ENCODE measurements at regions not wholly inside any gene's neighbourhood (a gene's known extent, or its start where the extent isn't known, plus 50 kb on each side); places are given as distances from the start of the nearest gene placed in this dataset.
"Not testable (repeated sequence)": the region's sequence is repeated elsewhere in the genome, so short reads cannot be mapped to it uniquely, and the experiment has no call there.

- not testable (repeated sequence) for DNase-seq (ENCODE audit: low read depth)
These were observed 145.9 kb downstream of the NPIPB5 start for GRCh38 chr16:22656573-22656972.

GRCh38 chr16:22659933-22660332, 149.2 kb downstream of the NPIPB5 start:
- no peak for DNase-seq (ENCODE audit: low read depth)

GRCh38 chr16:22660441-22661160, 149.9 kb downstream of the NPIPB5 start:
- no peak for DNase-seq (ENCODE audit: low read depth)

DNA sequence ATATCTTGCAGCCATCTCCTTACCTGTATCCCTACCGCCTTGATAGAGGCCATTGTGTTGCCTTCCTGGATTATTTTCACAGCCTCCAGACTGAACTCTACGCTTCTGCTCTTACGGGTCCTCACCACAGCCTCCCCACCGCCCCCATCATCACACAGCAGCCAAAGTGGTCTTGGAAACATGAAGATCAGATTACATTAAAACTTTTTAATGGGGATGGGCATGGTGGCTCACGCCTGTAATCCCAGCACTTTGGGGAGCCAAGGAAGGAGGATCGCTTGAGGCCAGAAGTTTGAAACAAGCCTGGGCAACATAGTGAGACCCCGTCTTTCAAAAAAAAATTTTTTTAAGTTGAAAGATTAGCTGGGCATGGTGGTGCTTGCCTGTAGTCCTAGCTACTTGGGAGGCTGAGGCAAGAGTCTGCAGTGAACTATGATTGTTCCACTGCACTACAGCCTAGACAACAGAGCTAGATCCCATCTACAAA, 150.5 kb downstream of the NPIPB5 start:
- no peak for DNase-seq (ENCODE audit: low read depth)

DNA sequence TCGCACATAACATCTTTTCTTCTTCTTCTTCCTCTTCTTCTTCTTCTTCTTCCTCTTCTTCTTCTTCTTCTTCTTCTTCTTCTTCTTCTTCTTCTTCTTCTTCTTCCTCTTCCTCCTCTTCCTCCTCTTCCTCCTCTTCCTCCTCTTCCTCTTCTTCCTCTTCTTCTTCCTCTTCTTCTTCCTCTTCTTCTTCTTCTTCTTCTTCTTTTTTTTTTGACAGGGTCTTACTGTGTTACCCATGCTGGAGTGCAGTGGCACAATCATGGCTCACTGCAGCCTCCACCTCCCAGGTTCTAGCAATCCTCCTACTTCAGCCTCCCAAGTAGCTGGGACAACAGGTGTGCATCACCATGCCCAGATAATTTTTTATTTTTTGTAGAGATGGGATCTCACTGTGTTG, 151.0 kb upstream of the HS3ST2 start:
- not testable (repeated sequence) for DNase-seq (ENCODE audit: low read depth)

DNA sequence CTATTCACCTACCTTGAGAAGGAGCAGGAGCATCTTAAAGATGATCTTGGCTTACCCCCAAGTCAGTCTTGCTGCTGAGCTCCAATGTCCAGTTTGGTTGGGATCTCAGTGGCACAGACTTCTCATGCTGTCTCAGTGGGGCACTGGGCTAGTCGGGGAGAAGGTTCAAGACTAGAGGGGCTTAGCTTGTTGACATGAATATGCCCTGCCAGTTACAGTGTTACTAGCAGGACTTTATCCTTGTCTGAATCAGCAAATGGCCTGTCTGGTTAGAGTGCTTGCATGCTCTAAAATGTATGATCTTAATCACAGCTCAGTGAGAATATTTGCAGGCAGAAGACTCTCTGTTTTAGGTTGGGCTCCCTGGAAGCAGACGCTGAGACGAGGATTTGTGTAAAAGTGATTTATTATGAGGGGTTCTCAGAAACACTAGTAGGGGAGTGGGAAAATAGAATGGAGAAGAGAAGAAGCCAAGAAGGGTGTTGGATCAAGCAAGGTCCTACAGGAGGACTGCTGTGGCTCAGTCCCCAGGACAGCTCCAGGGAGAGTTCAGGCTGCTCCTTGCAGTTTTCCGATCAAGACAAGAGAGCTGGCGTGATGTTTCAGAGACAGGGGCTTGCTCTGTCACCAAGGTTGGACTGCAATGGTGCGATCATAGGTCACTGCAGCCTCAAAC, 150.4 kb upstream of the HS3ST2 start:
- no peak for DNase-seq (ENCODE audit: low read depth)

- DNase-seq (ENCODE audit: low read depth) = no peak
These were observed 149.8 kb upstream of the HS3ST2 start for GRCh38 chr16:22664132-22664531.

GRCh38 chr16:22664561-22664997, 149.4 kb upstream of the HS3ST2 start:
- DNase-seq (ENCODE audit: low read depth) = no peak

DNA sequence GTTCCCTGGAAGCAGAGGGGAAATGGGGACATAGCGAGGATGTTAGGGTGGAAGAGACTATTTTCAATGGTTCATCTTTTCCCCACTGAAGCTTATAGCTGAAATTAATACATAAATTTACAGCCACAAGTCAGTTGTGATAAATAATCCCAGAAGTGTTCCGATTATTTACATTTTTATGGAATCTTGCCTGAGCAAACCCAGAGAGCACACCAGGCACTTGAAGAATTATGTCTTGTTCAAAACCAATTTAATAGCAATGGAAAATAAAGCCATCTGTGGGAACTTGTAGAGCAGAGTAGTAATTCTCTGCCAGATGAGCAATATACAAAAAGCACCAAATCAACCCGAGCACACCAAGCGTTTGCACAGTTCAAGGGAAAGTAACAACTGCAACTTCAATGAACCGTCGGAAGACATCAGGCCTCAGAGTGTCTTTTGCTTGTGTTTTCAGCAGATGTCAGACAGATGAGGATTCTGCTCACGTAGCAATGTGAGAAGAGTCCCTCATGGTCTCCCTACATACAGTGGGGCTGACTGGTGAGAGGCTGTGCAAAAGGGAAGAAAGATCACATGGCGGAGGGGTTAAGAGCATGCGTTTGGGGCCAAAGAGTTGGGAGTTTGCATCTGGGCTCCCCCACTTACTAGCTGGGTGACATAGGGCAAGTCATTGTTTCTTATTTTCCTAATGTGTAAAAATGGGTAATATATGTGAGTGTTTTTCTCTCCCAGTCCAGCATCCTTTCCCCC, 148.7 kb upstream of the HS3ST2 start:
- DNase-seq (ENCODE audit: low read depth) = no peak

- DNase-seq (ENCODE audit: low read depth) = no peak
These were observed 148.2 kb upstream of the HS3ST2 start for GRCh38 chr16:22665803-22666202.

GRCh38 chr16:22668318-22668717, 145.6 kb upstream of the HS3ST2 start:
- no peak for DNase-seq (ENCODE audit: low read depth)

DNA sequence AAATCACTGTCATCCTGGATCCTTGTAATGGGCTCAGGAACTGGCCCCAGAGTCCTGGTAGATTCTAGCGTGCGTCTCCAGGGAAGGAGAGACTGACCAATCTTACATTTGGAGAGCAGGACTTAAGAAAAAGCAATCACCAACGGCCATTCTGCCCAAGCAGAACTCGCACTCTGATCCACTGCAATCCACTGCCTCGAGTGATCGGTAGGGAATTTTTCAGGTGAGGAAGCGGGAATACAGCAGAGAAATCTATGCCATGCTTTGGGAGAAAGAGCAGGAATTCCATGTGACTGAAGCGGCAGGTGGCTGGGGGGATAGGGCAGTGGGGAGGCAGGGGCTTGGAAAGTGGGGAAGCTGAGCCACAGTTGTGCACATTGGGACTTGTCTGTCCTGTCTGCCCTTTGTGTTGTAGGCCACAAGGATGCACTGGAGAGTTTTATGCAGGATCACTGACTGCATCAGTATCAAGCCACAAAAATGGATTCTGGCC, 143.9 kb upstream of the HS3ST2 start:
- DNase-seq (ENCODE audit: low read depth) = no peak

DNA sequence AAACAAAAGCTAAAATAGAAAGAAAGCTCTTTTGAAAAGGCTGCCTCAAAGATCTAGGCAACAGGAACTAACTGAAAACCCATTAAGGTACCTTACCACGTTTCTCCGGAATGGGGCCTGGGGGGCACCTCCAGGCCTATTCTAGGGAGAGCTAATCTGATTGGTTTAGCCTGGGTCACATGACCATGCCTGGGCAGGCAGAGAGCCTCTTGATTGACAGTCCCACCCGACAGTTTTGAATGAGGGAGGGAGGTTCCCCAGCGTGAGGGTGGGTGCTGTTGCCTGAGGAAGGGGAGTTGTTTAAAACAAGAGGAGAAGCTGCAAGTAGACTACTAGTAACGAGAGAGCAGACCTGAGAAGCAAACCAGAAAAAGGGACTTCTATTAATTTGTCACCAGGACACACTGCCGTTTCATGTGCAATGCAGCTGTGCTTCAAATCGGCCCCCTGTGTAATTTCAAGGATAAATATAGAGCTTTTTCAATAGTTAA, 143.4 kb upstream of the HS3ST2 start:
- peak; percentile 2 for DNase-seq (ENCODE audit: low read depth)

DNA sequence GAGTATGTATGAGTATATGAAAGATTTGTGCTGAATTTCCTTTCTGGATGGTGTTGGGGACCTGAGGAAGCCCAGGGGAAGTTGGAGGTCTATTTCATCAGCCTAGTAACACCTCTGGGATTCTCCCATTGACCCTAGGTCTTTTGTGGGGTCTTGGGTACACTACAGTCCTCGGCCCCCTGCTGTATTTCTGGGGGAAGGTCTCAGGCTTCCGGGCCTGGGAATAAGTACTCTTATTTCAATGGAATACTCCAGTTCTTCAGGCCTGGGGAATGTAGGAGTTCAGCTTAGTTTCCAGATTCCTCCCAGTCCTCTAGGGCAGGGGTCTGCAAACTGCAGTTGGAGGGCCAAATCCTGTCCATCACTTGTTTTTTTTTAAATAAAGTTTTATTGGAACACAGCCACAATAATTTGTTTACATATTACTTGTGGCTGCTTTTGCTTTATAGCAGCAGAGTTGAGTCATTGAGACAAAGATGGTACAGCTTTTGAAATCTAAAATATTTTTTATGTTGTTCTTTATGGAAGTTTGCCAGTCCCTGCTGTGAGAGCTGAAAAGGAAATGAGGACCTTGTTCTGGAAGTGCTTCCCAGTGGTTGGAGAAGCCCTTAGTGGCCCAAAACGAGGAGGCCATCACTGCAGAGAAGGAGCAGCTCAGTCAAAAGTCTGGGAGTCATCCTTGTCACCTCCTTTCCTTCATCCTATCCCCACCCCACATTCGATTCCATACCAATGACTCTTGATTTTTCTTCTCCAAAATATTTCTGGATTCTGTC, 142.5 kb upstream of the HS3ST2 start:
- DNase-seq (ENCODE audit: low read depth) = no peak

DNA sequence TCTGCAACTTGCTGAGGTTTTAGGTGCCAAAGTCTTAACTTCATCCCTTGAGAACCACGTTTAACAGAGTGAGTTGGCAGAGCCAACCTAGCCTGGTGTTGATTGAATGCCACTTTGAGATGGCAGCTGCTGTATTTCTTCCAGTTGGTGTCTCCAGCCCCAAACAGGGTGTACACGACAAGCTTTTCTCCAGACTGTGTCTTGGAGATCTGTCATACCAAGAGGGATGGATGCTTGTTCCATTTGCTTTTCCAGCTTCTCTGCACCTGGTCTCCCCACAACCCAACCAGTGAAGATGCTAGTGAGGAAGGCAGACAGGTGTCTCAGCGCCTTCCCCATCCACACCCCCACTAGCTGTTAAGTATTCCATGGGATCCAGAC, 141.1 kb upstream of the HS3ST2 start:
- DNase-seq (ENCODE audit: low read depth) = no peak

- no peak for DNase-seq (ENCODE audit: low read depth)
These were observed 140.5 kb upstream of the HS3ST2 start for GRCh38 chr16:22673421-22673831.

DNA sequence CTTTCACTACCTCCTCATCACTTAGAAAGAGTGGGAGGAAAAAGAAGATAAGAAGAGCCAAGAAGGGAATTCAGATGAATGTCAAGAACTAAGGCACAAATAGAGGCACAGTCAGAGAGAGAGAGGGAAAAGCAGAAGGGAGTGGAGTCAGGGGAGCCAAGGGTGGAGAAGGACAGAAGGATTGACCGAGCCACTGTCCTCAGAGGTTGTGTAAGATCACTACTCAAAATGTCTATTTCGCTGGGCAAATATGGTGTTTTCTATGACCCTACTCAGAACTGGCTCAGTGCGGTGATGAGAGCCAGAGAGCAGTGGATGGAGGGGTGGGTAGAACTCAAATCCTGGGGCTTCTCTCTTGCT, 139.2 kb upstream of the HS3ST2 start:
- no peak for DNase-seq (ENCODE audit: low read depth)

DNA sequence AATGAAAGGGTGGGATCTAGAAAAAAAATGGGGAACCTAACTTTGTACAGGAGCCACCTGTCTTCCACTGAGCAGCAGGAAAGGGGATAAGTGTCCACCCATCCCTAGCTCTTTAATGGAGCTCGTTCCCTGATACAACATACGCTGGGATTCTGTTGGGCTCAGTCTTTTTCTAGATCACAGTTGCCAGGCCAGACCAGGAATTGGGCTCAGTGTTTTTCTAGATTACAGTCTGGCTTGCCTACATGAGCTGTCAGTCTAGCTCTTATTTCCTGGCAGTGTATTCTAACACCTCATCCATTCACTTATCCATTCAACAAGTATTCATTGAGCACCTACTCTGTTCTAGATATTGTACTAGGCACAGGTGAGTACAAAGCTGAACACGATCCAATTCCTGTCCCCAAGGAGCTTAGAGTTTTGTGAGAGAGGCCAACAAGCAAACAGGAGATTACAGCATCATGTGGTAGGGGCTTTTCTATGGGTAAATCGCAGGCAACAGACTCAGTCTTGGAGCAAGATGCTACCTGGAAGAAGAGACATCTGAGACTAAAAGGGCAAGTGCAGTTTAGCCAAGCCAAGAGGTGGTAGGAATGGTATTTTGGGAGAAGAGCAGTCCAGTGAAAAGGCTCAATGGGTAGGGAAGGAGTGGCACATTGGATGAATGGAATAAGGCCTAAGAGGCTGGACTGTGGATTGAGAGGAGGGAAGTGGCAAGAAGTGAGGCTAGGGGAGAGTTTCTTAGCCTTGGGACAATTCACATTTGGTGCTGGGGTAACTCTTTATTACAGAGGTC, 138.0 kb upstream of the HS3ST2 start:
- DNase-seq (ENCODE audit: low read depth) = no peak

GRCh38 chr16:22677024-22677830, 136.7 kb upstream of the HS3ST2 start:
- DNase-seq (ENCODE audit: low read depth) = no peak

GRCh38 chr16:22678311-22678710, 135.7 kb upstream of the HS3ST2 start:
- no peak for DNase-seq (ENCODE audit: low read depth)
